ENCODE measurements at regions not wholly inside any gene's neighbourhood (a gene's known extent, or its start where the extent isn't known, plus 50 kb on each side); places are given as distances from the start of the nearest gene placed in this dataset.

GRCh38 chr7:49279891-49280290 is 355.5 kb downstream of the CDC14C start:
- DNase-seq (ENCODE audit: low spot score), result no peak
- no peak for ATAC-seq (ENCODE audit: low FRiP score)
- TF ChIP-seq CTCF (IDR thresholded peaks at IDR 0.05), result no peak

- ATAC-seq (ENCODE audit: low FRiP score) (no peak), DNase-seq (ENCODE audit: low spot score) (no peak)
- TF ChIP-seq CTCF (IDR thresholded peaks at IDR 0.05), result no peak
These were observed 363.3 kb downstream of the CDC14C start for GRCh38 chr7:49287653-49288052.

GRCh38 chr7:49294611-49295010 is 370.3 kb downstream of the CDC14C start:
- TF ChIP-seq CTCF (IDR thresholded peaks at IDR 0.05), result no peak

GRCh38 chr7:49295146-49295545 is 370.8 kb downstream of the CDC14C start:
- ATAC-seq (ENCODE audit: low FRiP score), result peak; percentile 81
- DNase-seq (ENCODE audit: low spot score), result no peak
- TF ChIP-seq CTCF (IDR thresholded peaks at IDR 0.05), result no peak

More at GRCh38 chr7:49294611-49295010, 370.3 kb downstream of the CDC14C start:
- no peak for DNase-seq (ENCODE audit: low spot score)
- ATAC-seq (ENCODE audit: low FRiP score), result no peak

GRCh38 chr7:49297958-49298357 is 373.6 kb downstream of the CDC14C start:
- DNase-seq (ENCODE audit: low spot score) (no peak), ATAC-seq (ENCODE audit: low FRiP score) (no peak)
- TF ChIP-seq CTCF (IDR thresholded peaks at IDR 0.05), result no peak

- TF ChIP-seq CTCF (IDR thresholded peaks at IDR 0.05), result no peak
- DNase-seq (ENCODE audit: low spot score), result no peak
- no peak for ATAC-seq (ENCODE audit: low FRiP score)
These were observed 384.4 kb downstream of the CDC14C start for GRCh38 chr7:49308787-49309186.

GRCh38 chr7:49320083-49320482 is 395.7 kb downstream of the CDC14C start:
- TF ChIP-seq CTCF (IDR thresholded peaks at IDR 0.05), result no peak
- no peak for DNase-seq (ENCODE audit: low spot score)

More at GRCh38 chr7:49320083-49320482, 395.7 kb downstream of the CDC14C start:
- ATAC-seq (ENCODE audit: low FRiP score), result no peak

Measured in omental fat pad (tissue), 3 donors.